Coronary artery (tissue), 2 donors: ENCODE measurements at regions not wholly inside any gene's neighbourhood (a gene's known extent, or its start where the extent isn't known, plus 50 kb on each side); places are given as distances from the start of the nearest gene placed in this dataset.

ENCODE experiments used
- DNase-seq: peaks from one replicate; pipeline ENCODE4 v3.0.0-alpha.2; 2017; ENCODE audit warnings: low spot score
- H3K27ac ChIP-seq, 2 donors: fragments of 200-600 bp; sonication (generic); one replicate each; pipeline ENCODE4 v1.5.1; 2016 to 2019
- H3K4me3 ChIP-seq: fragments of 200-600 bp; sonication (generic); 2 replicates; pipeline ENCODE4 v1.5.1; 2016; ENCODE audit warnings: mild to moderate bottlenecking, moderate library complexity
- CTCF ChIP-seq: fragments of 200-600 bp; sonication (generic); IDR thresholded peaks from one replicate; pipeline ENCODE4 v1.5.1; 2019; ENCODE audit warnings: antibody characterized with exemption

- Histone ChIP-seq H3K4me3 (no peak overlapping the region), H3K27ac (no peak overlapping the region)
- no peak for DNase-seq
- no peak for TF ChIP-seq CTCF
Observed at GRCh38 chr9:106322706-106323245, 540.2 kb upstream of the ZNF462 start.

DNA sequence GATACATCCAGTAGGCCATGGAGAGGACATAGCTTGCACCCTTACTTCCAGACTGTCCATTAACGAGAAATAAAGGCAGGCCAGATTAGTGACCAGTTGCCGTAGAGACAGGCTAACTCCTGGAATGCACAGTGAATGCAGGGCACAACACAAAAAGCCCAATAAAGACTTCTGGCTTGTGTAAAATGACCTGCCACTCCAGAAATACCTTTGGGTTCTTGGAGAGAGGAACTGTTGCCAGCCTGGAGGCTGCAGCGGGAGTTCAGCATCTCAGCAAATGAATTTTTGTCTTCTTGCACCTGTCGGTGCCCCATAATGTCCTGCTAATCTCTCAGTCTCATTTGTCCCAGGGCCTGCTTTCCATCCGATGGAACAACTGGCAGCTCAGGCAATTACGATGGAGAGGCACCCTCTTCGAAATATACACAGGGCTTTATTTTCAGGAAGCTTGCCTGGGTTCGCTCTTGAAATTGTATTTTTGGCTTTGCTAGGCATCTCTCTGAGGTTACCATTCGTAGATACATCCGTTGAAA lies 538.8 kb upstream of the ZNF462 start:
- no peak for DNase-seq
- no peak overlapping the region for H3K27ac ChIP-seq
- H3K4me3 ChIP-seq, result no peak overlapping the region
- TF ChIP-seq CTCF, result no peak

- H3K27ac ChIP-seq, result no peak overlapping the region
- TF ChIP-seq CTCF, result no peak
- no peak overlapping the region for H3K4me3 ChIP-seq
- no peak for DNase-seq
Observed at GRCh38 chr9:106324591-106325280, 538.2 kb upstream of the ZNF462 start.

- H3K4me3 ChIP-seq, result no peak overlapping the region
- DNase-seq, result no peak
- H3K27ac ChIP-seq, result no peak overlapping the region
- no peak for TF ChIP-seq CTCF
Observed at GRCh38 chr9:106326493-106326892, 536.5 kb upstream of the ZNF462 start.

DNA sequence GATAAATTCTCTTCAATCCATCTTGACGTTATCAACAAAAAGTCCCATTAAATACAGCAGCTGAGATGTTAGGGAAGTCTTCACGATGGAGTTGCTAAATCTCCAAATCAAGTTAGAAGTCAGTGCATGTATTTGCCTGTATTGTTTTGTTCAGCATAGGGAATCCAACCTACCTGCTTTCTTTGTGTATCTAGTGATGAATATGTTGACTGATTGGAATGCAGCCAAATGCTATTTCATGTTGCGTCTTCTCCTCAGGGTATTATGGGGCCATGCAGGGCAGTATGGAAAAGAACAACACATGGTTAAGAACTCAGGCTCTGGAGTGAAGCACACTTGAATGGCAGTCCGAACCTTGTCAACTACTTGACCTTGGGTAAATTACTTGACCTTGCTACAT lies 529.5 kb upstream of the ZNF462 start:
- no peak for DNase-seq
- H3K4me3 ChIP-seq, result no peak overlapping the region
- no peak for TF ChIP-seq CTCF
- no peak overlapping the region for H3K27ac ChIP-seq

DNA sequence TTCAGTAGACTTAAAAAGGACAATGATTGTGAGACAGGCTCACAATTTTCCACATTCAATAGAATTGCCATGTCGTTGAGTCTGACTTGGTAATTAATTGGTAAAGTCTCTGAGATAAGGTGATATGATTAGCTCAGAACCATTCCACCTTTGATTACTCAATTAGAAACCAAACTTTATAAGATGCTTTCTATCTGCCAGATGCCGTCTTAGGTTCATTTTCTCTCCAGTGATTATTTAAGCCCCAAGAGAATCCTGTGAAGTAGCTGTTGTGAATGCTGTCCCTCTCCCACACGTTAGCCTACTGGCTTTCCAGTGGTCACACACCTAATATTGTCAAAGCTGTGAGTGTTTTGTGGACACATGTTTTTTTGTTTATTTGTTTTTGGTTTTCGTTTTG lies 528.9 kb upstream of the ZNF462 start:
- no peak for TF ChIP-seq CTCF
- Histone ChIP-seq H3K4me3 (no peak overlapping the region), H3K27ac (no peak overlapping the region)
- DNase-seq, result no peak

DNA sequence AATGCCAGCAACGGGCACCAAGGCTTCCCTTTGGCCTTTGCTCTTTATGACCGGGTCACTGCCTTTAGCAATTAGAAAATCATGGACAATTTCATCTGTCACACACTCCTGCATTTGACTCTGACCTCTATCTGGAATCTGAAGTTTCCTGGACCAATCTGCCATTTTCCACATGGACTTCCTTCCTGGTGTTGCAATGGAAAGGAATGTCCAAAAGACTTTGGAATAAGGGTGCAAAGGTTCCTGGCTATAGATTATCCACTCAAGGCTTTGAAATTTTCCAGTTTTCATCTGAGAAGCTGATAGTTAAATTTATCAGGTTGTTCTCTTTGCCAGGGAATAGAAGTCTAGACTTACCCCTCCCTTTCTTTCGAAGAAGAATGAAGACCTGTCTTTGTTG lies 523.1 kb upstream of the ZNF462 start:
- H3K27ac ChIP-seq, result no peak overlapping the region
- no peak for TF ChIP-seq CTCF
- no peak for DNase-seq
- H3K4me3 ChIP-seq, result no peak overlapping the region
